Hematopoietic multipotent progenitor cell treated with erythropoietin and hydrocortisone succinate and interleukin-3 and kit ligand, for 8 days (in vitro differentiated cells): ENCODE measurements at regions not wholly inside any gene's neighbourhood (a gene's known extent, or its start where the extent isn't known, plus 50 kb on each side); places are given as distances from the start of the nearest gene placed in this dataset.
"Not testable (repeated sequence)": the region's sequence is repeated elsewhere in the genome, so short reads cannot be mapped to it uniquely, and the experiment has no call there.

Source experiments
- DNase-seq: peaks from one replicate; pipeline ENCODE4 v3.0.0-alpha.2; 2015

- no peak for DNase-seq
Observed at GRCh38 chr12:33690562-33690961, 250.9 kb upstream of the SYT10 start.

DNA sequence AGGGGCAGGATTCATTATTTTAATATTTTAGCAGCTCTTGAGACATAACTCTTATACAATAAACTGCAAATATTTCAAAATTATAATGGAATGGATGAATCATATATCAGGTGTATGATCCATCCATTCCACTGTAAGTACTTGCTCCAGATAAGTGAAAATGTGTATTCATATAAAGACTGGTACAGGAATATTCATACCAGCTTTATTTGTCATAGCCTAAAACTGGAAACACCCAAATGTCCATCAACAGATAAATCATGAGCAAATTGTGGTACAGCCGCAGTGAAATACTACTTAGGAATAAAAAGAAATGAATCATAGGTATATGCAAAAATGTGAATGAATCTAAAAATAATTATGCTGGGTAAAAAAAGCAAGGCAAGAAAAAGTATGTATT is 263.6 kb upstream of the SYT10 start:
- no peak for DNase-seq

DNA sequence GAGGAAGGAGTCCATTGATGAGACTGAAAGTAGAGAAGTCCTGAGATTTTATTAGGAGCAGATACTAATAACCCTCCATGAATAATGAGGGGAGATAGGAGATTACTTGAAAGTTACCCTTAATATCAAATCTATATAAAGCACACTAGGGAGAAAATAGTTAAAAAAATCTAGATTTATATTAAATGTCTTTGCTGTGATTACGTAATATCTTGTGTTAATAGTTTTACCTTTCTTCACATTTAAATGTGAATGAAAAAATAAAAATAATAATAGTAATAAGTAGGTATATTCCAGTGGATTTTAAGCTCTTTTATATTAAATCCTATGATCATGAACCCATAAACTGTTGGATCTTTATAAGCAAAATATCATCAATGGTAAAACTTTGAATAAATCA is 267.3 kb upstream of the SYT10 start:
- no peak for DNase-seq

DNA sequence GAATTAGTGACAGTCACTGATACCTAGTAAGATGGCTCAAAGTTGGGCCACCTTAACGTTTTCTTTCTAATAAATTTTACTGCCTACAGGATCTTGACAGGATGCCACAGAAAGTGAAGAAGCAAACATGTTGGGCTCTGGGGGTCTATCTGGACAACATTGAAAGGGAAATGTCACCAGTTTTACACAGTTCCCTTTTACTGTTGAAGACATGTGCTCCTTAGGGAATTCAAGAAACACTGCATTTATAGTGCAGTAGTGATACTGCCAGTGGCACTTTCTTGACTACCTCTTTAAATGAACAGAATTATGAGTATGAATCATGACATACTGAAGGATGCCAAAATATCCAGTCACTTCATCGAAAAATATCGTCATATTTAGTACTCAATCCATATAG is 269.3 kb upstream of the SYT10 start:
- no peak for DNase-seq

DNA sequence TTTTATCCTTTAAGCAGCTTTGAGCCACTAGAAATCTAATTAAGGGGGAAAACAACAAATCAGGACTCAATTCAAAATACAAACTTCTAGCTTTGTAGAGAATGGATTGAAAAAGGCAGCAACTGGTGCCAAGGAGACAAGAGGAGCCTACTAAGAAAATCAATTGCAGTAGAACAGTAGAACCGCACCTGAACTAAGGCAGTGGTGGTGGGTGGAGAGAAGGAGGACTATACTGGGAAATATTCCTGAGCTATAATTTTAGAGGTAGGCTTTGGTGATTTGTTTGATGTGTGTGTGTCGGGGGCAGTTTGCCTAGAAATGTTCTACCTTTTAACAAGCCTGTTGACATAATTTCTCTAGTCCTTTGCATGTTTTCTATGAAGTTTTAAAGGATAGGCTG is 270.9 kb upstream of the SYT10 start:
- DNase-seq, result no peak

- no peak for DNase-seq
Observed at GRCh38 chr12:33718631-33719030, 279.0 kb upstream of the SYT10 start.

DNA sequence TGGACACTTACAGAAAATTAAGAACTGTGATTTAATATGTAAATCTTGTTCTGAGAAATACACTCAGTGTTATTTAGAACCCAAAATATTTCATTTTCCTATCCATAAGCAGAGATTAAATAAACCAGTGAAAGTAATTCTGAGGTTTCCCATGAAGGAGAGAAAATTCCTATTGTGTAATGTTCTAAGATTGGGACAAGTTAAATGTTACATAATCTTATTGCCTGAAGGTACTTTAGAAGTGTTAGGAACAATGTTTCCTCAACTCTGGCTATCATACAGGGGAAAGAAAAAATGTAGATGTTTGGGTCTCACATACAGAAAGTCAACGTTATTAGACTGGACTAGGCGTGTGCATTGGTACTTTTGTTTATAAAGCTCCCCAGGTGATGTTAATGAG is 281.9 kb upstream of the SYT10 start:
- DNase-seq, result no peak

- no peak for DNase-seq
Observed at GRCh38 chr12:33724867-33725266, 285.2 kb upstream of the SYT10 start.

- DNase-seq, result no peak
Observed at GRCh38 chr12:33734871-33735270, 287.4 kb upstream of the ALG10 start.

- DNase-seq, result no peak
Observed at GRCh38 chr12:33752854-33753253, 269.4 kb upstream of the ALG10 start.

DNA sequence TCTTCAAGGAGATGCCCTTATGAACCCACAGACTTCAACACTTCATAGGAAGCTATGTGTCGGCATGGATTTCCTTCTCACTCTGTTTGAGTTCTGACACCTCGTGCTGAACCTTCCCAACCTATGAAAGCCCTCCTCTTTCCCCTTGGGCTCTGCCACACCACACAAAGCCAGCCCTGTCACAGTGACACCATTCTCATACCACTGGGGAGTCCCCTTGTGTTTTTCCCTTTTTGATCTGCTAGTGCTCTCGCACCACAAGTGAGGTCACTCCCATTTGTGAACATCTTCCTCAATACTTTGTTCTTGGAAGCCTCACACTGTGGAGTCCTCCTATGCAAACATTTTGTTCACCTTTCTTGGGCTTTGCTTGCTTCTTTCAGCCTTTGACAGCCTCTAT is 264.6 kb upstream of the ALG10 start:
- no peak for DNase-seq

- no peak for DNase-seq
Observed at GRCh38 chr12:33759279-33759678, 263.0 kb upstream of the ALG10 start.

GRCh38 chr12:33763331-33763730 is 259.0 kb upstream of the ALG10 start:
- DNase-seq, result no peak

DNA sequence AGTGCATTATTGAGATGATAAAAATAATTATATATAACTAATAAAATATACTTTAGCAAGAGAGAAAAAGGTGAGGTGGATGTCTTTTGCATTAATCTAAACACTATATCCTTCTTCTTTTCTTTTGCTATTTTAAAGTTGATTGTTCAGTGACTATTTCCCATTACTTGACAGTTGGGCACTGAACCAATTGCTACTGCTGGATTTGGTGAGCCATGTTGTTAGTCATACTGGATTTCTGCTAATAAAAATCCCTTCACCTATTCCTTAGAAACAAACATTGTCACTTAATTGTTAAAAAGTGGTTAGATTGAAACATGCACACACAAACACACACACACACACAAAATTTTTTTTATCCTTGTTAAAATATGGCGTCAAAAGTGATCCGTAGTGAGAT is 251.6 kb upstream of the ALG10 start:
- no peak for DNase-seq

GRCh38 chr12:33771889-33772288 is 250.4 kb upstream of the ALG10 start:
- DNase-seq, result no peak

DNA sequence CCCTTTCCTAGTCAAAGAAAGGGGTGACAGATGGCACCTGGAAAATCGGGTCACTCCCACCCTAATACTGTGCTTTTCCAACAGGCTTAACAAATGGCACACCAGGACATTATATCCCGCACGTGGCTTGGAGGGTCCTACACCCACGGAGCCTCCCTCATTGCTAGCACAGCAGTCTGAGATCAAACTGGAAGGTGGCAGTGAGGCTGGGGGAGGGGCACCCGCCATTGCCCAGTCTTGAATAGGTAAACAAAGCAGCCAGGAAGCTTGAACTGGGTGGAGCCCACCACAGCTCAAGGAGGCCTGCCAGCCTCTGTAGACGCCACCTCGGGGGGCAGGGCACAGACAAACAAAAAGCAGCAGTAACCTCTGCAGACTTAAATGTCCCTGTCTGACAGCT is 249.2 kb upstream of the ALG10 start:
- DNase-seq, result not testable (repeated sequence)

DNA sequence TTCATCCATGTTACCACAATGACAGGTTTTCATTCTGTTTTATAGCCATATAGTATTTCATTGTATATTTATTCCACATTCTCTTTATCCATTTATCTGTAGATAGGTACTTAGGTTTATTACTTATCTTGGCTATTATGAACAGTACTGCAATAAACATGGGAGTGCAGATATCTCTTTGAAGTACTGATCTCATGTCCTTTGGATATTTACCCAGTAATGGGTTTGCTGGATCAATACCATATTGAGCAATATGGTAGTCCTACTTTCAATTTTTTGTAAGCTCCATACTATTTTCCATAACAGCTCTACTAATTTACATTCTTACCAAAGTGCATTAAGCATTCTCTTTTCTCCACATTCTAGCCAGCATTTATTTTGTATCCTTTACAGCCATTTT is 235.8 kb upstream of the ALG10 start:
- no peak for DNase-seq

GRCh38 chr12:33794954-33795353 is 227.3 kb upstream of the ALG10 start:
- no peak for DNase-seq

DNA sequence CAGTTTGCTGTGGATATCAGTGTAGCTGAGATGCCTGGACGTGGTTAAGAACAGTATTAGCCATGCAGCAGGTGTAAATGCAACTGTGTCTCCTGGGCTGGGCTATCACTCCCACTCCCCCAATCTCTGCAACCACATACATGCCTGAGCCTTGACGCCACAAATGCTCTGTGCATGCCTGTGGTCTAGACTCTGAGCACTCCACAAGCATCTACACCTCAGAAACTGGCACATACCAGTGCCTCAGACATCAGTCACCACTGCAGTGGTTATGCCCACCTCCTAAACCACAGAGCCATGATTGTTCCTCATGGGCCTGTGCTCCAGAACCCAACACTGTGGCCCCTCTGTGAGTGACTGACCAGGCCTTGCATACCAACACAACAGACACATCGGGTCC is 226.8 kb upstream of the ALG10 start:
- no peak for DNase-seq

- DNase-seq, result no peak
Observed at GRCh38 chr12:33813536-33813935, 208.8 kb upstream of the ALG10 start.

DNA sequence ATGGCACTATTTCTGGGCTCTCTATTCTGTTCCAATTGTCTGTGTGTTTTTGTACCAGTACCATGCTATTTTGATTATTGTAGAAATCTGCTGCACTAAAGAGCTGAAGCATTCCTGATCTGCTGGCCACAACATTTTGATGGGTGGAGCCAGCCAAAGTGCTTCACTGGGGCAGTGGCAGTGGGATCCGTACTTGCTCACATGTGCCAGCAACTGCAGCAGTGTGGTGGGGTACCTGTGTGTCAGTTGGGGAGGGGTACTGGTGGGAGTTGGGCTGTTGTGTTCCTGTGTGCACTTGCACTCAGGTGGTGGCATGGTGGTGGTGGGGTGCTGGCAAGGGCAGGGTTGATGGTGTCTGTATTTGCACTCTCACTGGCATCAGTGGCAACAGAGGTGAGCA is 204.6 kb upstream of the ALG10 start:
- DNase-seq, result no peak

GRCh38 chr12:33818313-33818712 is 204.0 kb upstream of the ALG10 start:
- no peak for DNase-seq

DNA sequence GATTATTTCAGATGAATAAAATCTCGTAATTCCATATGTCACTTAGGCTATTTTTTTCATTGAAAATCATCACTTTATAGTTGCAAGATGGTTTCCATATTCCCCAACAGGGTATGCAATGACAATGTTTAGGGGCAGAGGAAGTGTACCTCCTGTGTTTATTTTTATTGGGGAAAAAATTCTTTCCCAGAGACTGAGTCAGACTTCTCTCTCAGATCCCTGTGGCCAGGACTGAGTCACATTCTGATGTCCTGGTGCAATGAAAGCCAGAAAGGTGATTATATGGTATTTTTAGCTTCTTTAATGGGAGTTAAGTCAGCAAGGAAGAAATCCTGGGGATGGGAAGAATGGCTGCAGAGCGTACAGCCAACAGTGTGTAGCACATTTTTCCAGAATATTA is 196.9 kb upstream of the ALG10 start:
- DNase-seq, result no peak

DNA sequence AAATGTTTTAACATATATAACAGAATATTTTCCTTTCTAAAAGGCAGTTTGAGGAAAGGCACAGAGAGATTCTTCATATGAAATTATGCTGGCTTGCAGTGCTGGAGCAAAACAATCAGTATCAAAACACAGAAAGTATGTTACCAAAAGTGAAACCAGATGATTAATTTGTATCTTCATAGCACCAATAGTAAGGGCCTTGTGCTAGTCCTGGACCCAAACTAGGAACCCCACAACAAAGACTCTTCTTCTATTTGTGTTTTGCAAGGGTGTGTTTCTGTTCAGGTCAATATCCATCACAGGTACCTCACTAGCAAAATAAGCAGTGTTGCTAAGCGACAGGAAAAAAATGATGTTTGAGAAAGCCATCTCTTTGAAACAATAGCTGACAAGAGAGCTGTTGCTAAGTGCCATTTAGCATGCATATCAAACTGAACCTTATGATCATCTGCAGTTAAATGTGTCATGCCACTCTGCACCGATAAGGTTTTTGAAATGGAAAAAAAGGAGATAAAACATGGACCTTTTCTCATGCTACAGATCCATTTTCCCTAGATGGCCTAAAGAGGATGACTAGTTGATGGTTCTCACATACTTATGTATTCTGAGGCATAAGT is 196.2 kb upstream of the ALG10 start:
- DNase-seq, result no peak

- DNase-seq, result no peak
Observed at GRCh38 chr12:33828326-33828725, 194.0 kb upstream of the ALG10 start.

GRCh38 chr12:33830070-33830469 is 192.2 kb upstream of the ALG10 start:
- no peak for DNase-seq
